HCT116 (cell line): ENCODE measurements at regions not wholly inside any gene's neighbourhood (a gene's known extent, or its start where the extent isn't known, plus 50 kb on each side); places are given as distances from the start of the nearest gene placed in this dataset.

Source experiments
- ATAC-seq: fragments of 200-7000 bp; cut with Tn5 transposase; 2 replicates; pipeline ENCODE4 v1.9.1; 2020; ENCODE audit warnings: mild to moderate bottlenecking, moderate library complexity
- BruUV-seq: library from RNA; stranded (reverse); fragments of 400-500 nt; replicated peaks from 2 replicates; lab custom pipeline; 2021; lab: Mats Ljungman, UMichigan
- CTCF ChIA-PET: fragments of 300-600 bp; sonication (Branson Sonifier 250); formaldehyde crosslinking; loops from one replicate; lab custom pipeline; 2021; ENCODE audit warnings: antibody characterized with exemption; lab: Charles Lee
- POLR2A ChIA-PET: fragments of 300-600, 350-600 bp; sonication (Branson Sonifier 250); formaldehyde crosslinking; loops from one replicate; lab custom pipeline; 2021; ENCODE audit warnings: antibody characterized with exemption; lab: Charles Lee
- RAD21 ChIA-PET, 2 experiments: fragments of 300-600 bp; sonication (Branson Sonifier 250); formaldehyde crosslinking; loops; one replicate each; lab custom pipeline; 2023; ENCODE audit warnings: low total read pairs in 2 of 2; ENCODE audit not compliant: uncharacterized antibody in 2 of 2, unreplicated experiment in 2 of 2, low non-redundant PET in 1 of 2; lab: Charles Lee
- DNase-seq: peaks from one replicate; pipeline ENCODE4 v3.0.0-alpha.2; 2010; ENCODE audit warnings: low read depth, low spot score
- H2AFZ ChIP-seq: fragments of 200-600 bp; shearing (Covaris generic), sonication (generic); 2 replicates; pipeline ENCODE4 v1.6.1; 2017; ENCODE audit warnings: low read depth, mixed run types, mixed read lengths, antibody characterized with exemption, low read length; ENCODE audit not compliant: poor library complexity, severe bottlenecking
- H3K27ac ChIP-seq: 2 replicates; pipeline ENCODE4 v1.5.1; 2012; ENCODE audit warnings: low read depth, low read length
- H3K27me3 ChIP-seq: fragments of 200-600 bp; sonication (generic); 2 replicates; pipeline ENCODE4 v1.6.1; 2016; ENCODE audit warnings: mixed run types, low read length, mixed read lengths; ENCODE audit not compliant: insufficient read depth
- H3K36me3 ChIP-seq, 2 experiments: fragments of 200-500 bp in 1 of 2; fragments of 200-600 bp in 1 of 2; sonication (Bioruptor generic) in 1 of 2; sonication (generic) in 1 of 2; 2 replicates each; pipeline versions ENCODE4 v1.5.1 to v1.6.1; 2014 to 2016; ENCODE audit warnings: low read length in 2 of 2, inconsistent platforms in 1 of 2, mixed read lengths in 1 of 2, mixed run types in 1 of 2; ENCODE audit not compliant: insufficient read depth in 2 of 2, control insufficient read depth in 1 of 2
- H3K4me1 ChIP-seq, 2 experiments: fragments of 200-600 bp in 1 of 2; sonication (generic) in 1 of 2; 2 replicates each; pipeline versions ENCODE4 v1.5.1 to v1.6.1; 2012 to 2017; ENCODE audit warnings: low read length in 2 of 2, inconsistent platforms in 1 of 2, mild to moderate bottlenecking in 1 of 2, mixed read lengths in 1 of 2, mixed run types in 1 of 2, moderate library complexity in 1 of 2; ENCODE audit not compliant: insufficient read depth in 2 of 2, control insufficient read depth in 1 of 2
- H3K4me2 ChIP-seq: fragments of 200-600 bp; sonication (generic); 2 replicates; pipeline ENCODE4 v1.6.1; 2017; ENCODE audit warnings: mixed run types, low read length, mixed read lengths
- H3K4me3 ChIP-seq, 2 experiments: fragments of 200-600 bp in 1 of 2; sonication (generic) in 1 of 2; replicated peaks in 1 of 2; 2 replicates each; pipeline ENCODE4 v1.5.1; 2011 to 2016; ENCODE audit warnings: low read length in 2 of 2, control low read depth in 1 of 2, low read depth in 1 of 2, mild to moderate bottlenecking in 1 of 2, mixed read lengths in 1 of 2, mixed run types in 1 of 2
- H3K79me2 ChIP-seq: fragments of 200-600 bp; sonication (generic); 2 replicates; pipeline ENCODE4 v1.6.1; 2017; ENCODE audit warnings: mild to moderate bottlenecking, mixed run types, low read length, moderate library complexity, mixed read lengths; ENCODE audit not compliant: insufficient read depth
- H3K9ac ChIP-seq: fragments of 200-600 bp; sonication (generic); 2 replicates; pipeline ENCODE4 v1.6.1; 2016; ENCODE audit warnings: low read length, mixed read lengths
- H3K9me2 ChIP-seq: fragments of 200-600 bp; sonication (generic), shearing (Covaris generic); 2 replicates; pipeline ENCODE4 v1.6.1; 2017; ENCODE audit warnings: mixed run types, mild to moderate bottlenecking, moderate library complexity; ENCODE audit not compliant: insufficient read depth
- H3K9me3 ChIP-seq, 2 experiments: fragments of 200-500 bp in 1 of 2; fragments of 200-600 bp in 1 of 2; sonication (Bioruptor generic) in 1 of 2; sonication (generic) in 1 of 2; 2 replicates each; pipeline ENCODE4 v1.6.1; 2014 to 2017; ENCODE audit warnings: low read length in 2 of 2, mixed read lengths in 2 of 2, inconsistent platforms in 1 of 2, low read depth in 1 of 2, mild to moderate bottlenecking in 1 of 2, mixed run types in 1 of 2, moderate library complexity in 1 of 2; ENCODE audit not compliant: control insufficient read depth in 1 of 2, insufficient read depth in 1 of 2
- H4K20me1 ChIP-seq: fragments of 200-600 bp; sonication (generic), shearing (Covaris generic); 2 replicates; pipeline ENCODE4 v1.6.1; 2017; ENCODE audit warnings: mixed run types, mild to moderate bottlenecking, moderate library complexity; ENCODE audit not compliant: insufficient read depth
- ATF3 ChIP-seq: IDR thresholded peaks from 2 replicates; pipeline ENCODE4 v1.6.1; 2012
- CBX3 ChIP-seq: IDR thresholded peaks from 2 replicates; pipeline ENCODE4 v1.6.1; 2012; ENCODE audit warnings: low read depth
- CTCF ChIP-seq, 3 experiments: fragments of 200-600 bp in 1 of 3; sonication (generic) in 1 of 3; IDR thresholded peaks in 2 of 3; conservative IDR thresholded peaks in 1 of 3; 2 replicates each; pipeline ENCODE4 v1.5.1; 2012 to 2017; ENCODE audit warnings: low read depth in 2 of 3, low read length in 2 of 3, antibody characterized with exemption in 1 of 3, borderline replicate concordance in 1 of 3, control low read depth in 1 of 3, mild to moderate bottlenecking in 1 of 3, mixed read lengths in 1 of 3, mixed run types in 1 of 3, moderate library complexity in 1 of 3; ENCODE audit not compliant: insufficient read depth in 1 of 3
- ELF1 ChIP-seq: IDR thresholded peaks from 2 replicates; pipeline ENCODE4 v1.6.1; 2012; ENCODE audit warnings: low read depth, borderline replicate concordance
- EZH2 ChIP-seq: fragments of 200-600 bp; sonication (generic); IDR thresholded peaks from 2 replicates; pipeline ENCODE4 v1.6.1; 2017; ENCODE audit warnings: antibody characterized with exemption, mixed run types
- EZH2phosphoT487 ChIP-seq: fragments of 200-600 bp; IDR thresholded peaks from 2 replicates; pipeline ENCODE4 v1.6.1; 2018; ENCODE audit warnings: antibody characterized with exemption, borderline replicate concordance
- POLR2A ChIP-seq: IDR thresholded peaks from 2 replicates; pipeline ENCODE4 v1.7.0; 2011; ENCODE audit warnings: borderline replicate concordance; ENCODE audit not compliant: insufficient read depth, insufficient read length; ENCODE audit errors: extremely low read depth
- SIN3A ChIP-seq: IDR thresholded peaks from 2 replicates; pipeline ENCODE4 v1.6.1; 2012; ENCODE audit warnings: low read depth
- SP1 ChIP-seq: IDR thresholded peaks from 2 replicates; pipeline ENCODE4 v1.6.1; 2012; ENCODE audit warnings: low read depth
- SRF ChIP-seq: IDR thresholded peaks from 2 replicates; pipeline ENCODE4 v1.6.1; 2012; ENCODE audit warnings: low read depth
- YY1 ChIP-seq: IDR thresholded peaks from 2 replicates; pipeline ENCODE4 v1.6.1; 2011; ENCODE audit warnings: low read length, low read depth, moderate library complexity, mild to moderate bottlenecking; ENCODE audit not compliant: insufficient replicate concordance; ENCODE audit errors: extremely low read depth
- ZBTB33 ChIP-seq: IDR thresholded peaks from 2 replicates; pipeline ENCODE4 v1.6.1; 2011; ENCODE audit warnings: mild to moderate bottlenecking, low read length, moderate library complexity; ENCODE audit not compliant: insufficient replicate concordance; ENCODE audit errors: extremely low read depth
- ZFX ChIP-seq: fragments of 450-650 bp; IDR thresholded peaks from 2 replicates; pipeline ENCODE4 v1.6.1; 2017
- ZNF274 ChIP-seq: fragments of 200-500 bp; sonication (Bioruptor generic); IDR thresholded peaks from 2 replicates; pipeline ENCODE4 v1.6.1; 2014; ENCODE audit warnings: mild to moderate bottlenecking, low read depth, low read length, inconsistent platforms
- intact Hi-C: fragments of 100-400 bp; cut with micrococcal nuclease; formaldehyde crosslinking; loops from 2 replicates; pipeline ENCODE4 v1.10.0; 2022

- ATAC-seq (no peak), DNase-seq (no peak)
- Histone ChIP-seq H3K27me3 (no peaks in the 10 kb centered on the region), H3K9me3 (no peaks in the 10 kb centered on the region), H3K9ac (no peak overlapping the region), H3K4me1 (no peaks in the 10 kb centered on the region), H3K27ac (no peak overlapping the region), H3K9me2 (no peaks in the 10 kb centered on the region), H3K36me3 (no peaks in the 10 kb centered on the region), H3K4me3 (no peak overlapping the region), H3K4me2 (no peak overlapping the region), H3K79me2 (no peaks in the 10 kb centered on the region), H2AFZ (no peak overlapping the region), H4K20me1 (no peaks in the 10 kb centered on the region)
- POLR2A ChIA-PET: no interaction called here
- TF ChIP-seq EZH2phosphoT487: no peak
- no peak for TF ChIP-seq SIN3A
- TF ChIP-seq ELF1: no peak
- no peak for TF ChIP-seq CTCF (IDR thresholded peaks at IDR 0.05 in 2 of 3, conservative IDR thresholded peaks at IDR 0.05 in 1 of 3; ENCODE audit: borderline replicate concordance in 1 of 3, insufficient read depth in 1 of 3, low read depth in 2 of 3, low read length in 2 of 3)
- TF ChIP-seq ZNF274: no peak
- no peak for TF ChIP-seq POLR2A
- TF ChIP-seq SRF: no peak
- TF ChIP-seq ATF3: no peak
- no peak for TF ChIP-seq EZH2
- RAD21 ChIA-PET: no interaction called here
- CTCF ChIA-PET: no interaction called here
- intact Hi-C loops: no loop called here
- BruUV-seq: no TSS peak
Measured at GRCh38 chr2:51401546-51401945, 369.6 kb upstream of the NRXN1 start.

GRCh38 chr2:51387235-51387634 lies 355.3 kb upstream of the NRXN1 start:
- Histone ChIP-seq H2AFZ (no peak overlapping the region), H3K79me2 (no peaks in the 10 kb centered on the region), H3K4me3 (no peak overlapping the region), H3K27ac (no peak overlapping the region), H3K9ac (no peak overlapping the region), H3K36me3 (no peaks in the 10 kb centered on the region), H3K4me2 (no peak overlapping the region), H3K9me2 (no peaks in the 10 kb centered on the region; the same call in 1 of the 2 replicates), H3K27me3 (no peaks in the 10 kb centered on the region), H4K20me1 (no peaks in the 10 kb centered on the region), H3K4me1 (no peaks in the 10 kb centered on the region), H3K9me3 (no peaks in the 10 kb centered on the region)
- ATAC-seq (no peak), DNase-seq (no peak)
- CTCF ChIA-PET: no interaction called here
- BruUV-seq: no TSS peak
- intact Hi-C loops: no loop called here
- RAD21 ChIA-PET: no interaction called here
- POLR2A ChIA-PET: no interaction called here
- TF ChIP-seq YY1 (no peak), ZFX (no peak), EZH2phosphoT487 (no peak), CTCF (IDR thresholded peaks at IDR 0.05 in 2 of 3, conservative IDR thresholded peaks at IDR 0.05 in 1 of 3; ENCODE audit: borderline replicate concordance in 1 of 3, insufficient read depth in 1 of 3, low read depth in 2 of 3, low read length in 2 of 3) (no peak), SP1 (no peak), ZBTB33 (no peak), CBX3 (no peak), ATF3 (no peak)
